ENCODE measurements at regions not wholly inside any gene's neighbourhood (a gene's known extent, or its start where the extent isn't known, plus 50 kb on each side); places are given as distances from the start of the nearest gene placed in this dataset.

GRCh38 chr3:104908761-104909160, 457.9 kb upstream of the ALCAM start:
- TF ChIP-seq CTCF (IDR thresholded peaks at IDR 0.05) (no peak), POLR2A (IDR thresholded peaks at IDR 0.05) (no peak)
